HG03378 (cell line): ENCODE measurements at regions not wholly inside any gene's neighbourhood (a gene's known extent, or its start where the extent isn't known, plus 50 kb on each side); places are given as distances from the start of the nearest gene placed in this dataset.
"Not testable (repeated sequence)": the region's sequence is repeated elsewhere in the genome, so short reads cannot be mapped to it uniquely, and the experiment has no call there.

ENCODE experiments used
- ATAC-seq: cut with Tn5 transposase; IDR thresholded peaks from one replicate; pipeline ENCODE4 v1.9.1; 2021; ENCODE audit warnings: mild to moderate bottlenecking, moderate library complexity; ENCODE audit not compliant: unreplicated experiment

- no peak for ATAC-seq
Observed at GRCh38 chr13:65965501-65965900, 1264.6 kb downstream of the PCDH9 start.

- ATAC-seq, result no peak
Observed at GRCh38 chr13:65964672-65965071, 1265.5 kb downstream of the PCDH9 start.

GRCh38 chr13:65959305-65959704 is 1270.8 kb downstream of the PCDH9 start:
- no peak for ATAC-seq

- ATAC-seq, result no peak
Observed at GRCh38 chr13:65946387-65946786, 1283.7 kb downstream of the PCDH9 start.

- ATAC-seq, result no peak
Observed at GRCh38 chr13:65943708-65944107, 1286.4 kb downstream of the PCDH9 start.

GRCh38 chr13:65943024-65943423 is 1287.1 kb downstream of the PCDH9 start:
- no peak for ATAC-seq

GRCh38 chr13:65940720-65941119 is 1289.4 kb downstream of the PCDH9 start:
- ATAC-seq, result no peak

GRCh38 chr13:65937251-65937650 is 1292.9 kb downstream of the PCDH9 start:
- ATAC-seq, result no peak

- ATAC-seq, result no peak
Observed at GRCh38 chr13:65936249-65936648, 1293.9 kb downstream of the PCDH9 start.

GRCh38 chr13:65932587-65933239 is 1297.4 kb downstream of the PCDH9 start:
- ATAC-seq, result no peak

GRCh38 chr13:65932013-65932412 is 1298.1 kb downstream of the PCDH9 start:
- no peak for ATAC-seq

- no peak for ATAC-seq
Observed at GRCh38 chr13:65929436-65929835, 1300.7 kb downstream of the PCDH9 start.

GRCh38 chr13:65926750-65927171 is 1303.4 kb downstream of the PCDH9 start:
- peak; percentile 59 for ATAC-seq

- ATAC-seq, result not testable (repeated sequence)
Observed at GRCh38 chr13:65922846-65923245, 1307.3 kb downstream of the PCDH9 start.

- ATAC-seq, result no peak
Observed at GRCh38 chr13:65921933-65922332, 1308.2 kb downstream of the PCDH9 start.

GRCh38 chr13:65917731-65918130 is 1312.4 kb downstream of the PCDH9 start:
- ATAC-seq, result no peak

- no peak for ATAC-seq
Observed at GRCh38 chr13:65915195-65915594, 1314.9 kb downstream of the PCDH9 start.

GRCh38 chr13:65914716-65915115 is 1315.4 kb downstream of the PCDH9 start:
- ATAC-seq, result no peak

- no peak for ATAC-seq
Observed at GRCh38 chr13:65913173-65913572, 1317.0 kb downstream of the PCDH9 start.

- no peak for ATAC-seq
Observed at GRCh38 chr13:65912516-65912915, 1317.6 kb downstream of the PCDH9 start.

GRCh38 chr13:65911546-65912193 is 1318.5 kb downstream of the PCDH9 start:
- ATAC-seq, result no peak

GRCh38 chr13:65909501-65909900 is 1320.6 kb downstream of the PCDH9 start:
- no peak for ATAC-seq
